Stimulated activated naive B cell treated with anti-CD40 and anti-IgM and Interleukin-4, amounts not matched to agents 10 μg/mL and 1 μg/mL and 100 μg/mL, for 72 hours (primary cell): ENCODE measurements at regions not wholly inside any gene's neighbourhood (a gene's known extent, or its start where the extent isn't known, plus 50 kb on each side); places are given as distances from the start of the nearest gene placed in this dataset.
"Not testable (repeated sequence)": the region's sequence is repeated elsewhere in the genome, so short reads cannot be mapped to it uniquely, and the experiment has no call there.

ENCODE experiments used
- ATAC-seq, 2 donors: fragments of 150-1000 bp; cut with Tn5 transposase; replicated peaks; 2 replicates each; pipeline ENCODE4 v1.10.0; 2021; ENCODE audit warnings: moderate library complexity in 1 of 2
- DNase-seq: peaks from one replicate; pipeline ENCODE4 v3.0.0; 2021
- H3K27ac Mint-ChIP-seq: one replicate; pipeline ENCODE4 v1.8.0; 2022; ENCODE audit warnings: mild to moderate bottlenecking, mixed read lengths
- H3K27me3 Mint-ChIP-seq, 2 donors: one replicate each; pipeline ENCODE4 v1.8.0; 2022; ENCODE audit warnings: mixed read lengths in 2 of 2
- H3K36me3 Mint-ChIP-seq, 2 donors: one replicate each; pipeline ENCODE4 v1.8.0; 2022; ENCODE audit warnings: mixed read lengths in 2 of 2, mild to moderate bottlenecking in 1 of 2
- H3K4me1 Mint-ChIP-seq, 2 donors: one replicate each; pipeline ENCODE4 v1.8.0; 2022; ENCODE audit warnings: mixed read lengths in 2 of 2, mild to moderate bottlenecking in 1 of 2
- H3K4me3 Mint-ChIP-seq, 2 donors: one replicate each; pipeline ENCODE4 v1.8.0; 2022; ENCODE audit warnings: mild to moderate bottlenecking in 2 of 2, mixed read lengths in 2 of 2, moderate library complexity in 1 of 2
- H3K9me3 Mint-ChIP-seq, 2 donors: one replicate each; pipeline ENCODE4 v1.8.0; 2022; ENCODE audit warnings: mixed read lengths in 2 of 2, mild to moderate bottlenecking in 1 of 2

GRCh38 chrX:82757614-82758013 is 750.5 kb upstream of the POU3F4 start:
- Mint-ChIP-seq H3K36me3 (no peaks in the 10 kb centered on the region), H3K4me1 (no peaks in the 10 kb centered on the region), H3K27me3 (no peaks in the 10 kb centered on the region), H3K4me3 (no peak overlapping the region), H3K9me3 (peaks cover 0 to 2% of the 10 kb centered on the region in 2 donors), H3K27ac (no peak overlapping the region)
- no peak for DNase-seq
- no peak for ATAC-seq

GRCh38 chrX:82764521-82764920 is 743.6 kb upstream of the POU3F4 start:
- H3K9me3 Mint-ChIP-seq: peaks cover 0 to 4% of the 10 kb centered on the region in 2 donors
- ATAC-seq: no peak

GRCh38 chrX:82765811-82766210 is 742.3 kb upstream of the POU3F4 start:
- no peaks in the 10 kb centered on the region for H3K4me1 Mint-ChIP-seq
- H3K27me3 Mint-ChIP-seq: no peaks in the 10 kb centered on the region
- no peak for DNase-seq
- ATAC-seq: no peak
- no peak overlapping the region for H3K4me3 Mint-ChIP-seq
- H3K36me3 Mint-ChIP-seq: no peaks in the 10 kb centered on the region
- H3K9me3 Mint-ChIP-seq: peaks cover 0 to 4% of the 10 kb centered on the region in 2 donors
- no peak overlapping the region for H3K27ac Mint-ChIP-seq

More at GRCh38 chrX:82764521-82764920, 743.6 kb upstream of the POU3F4 start:
- Mint-ChIP-seq H3K4me3 (no peak overlapping the region), H3K27ac (no peak overlapping the region), H3K4me1 (no peaks in the 10 kb centered on the region), H3K27me3 (no peaks in the 10 kb centered on the region), H3K36me3 (no peaks in the 10 kb centered on the region)
- no peak for DNase-seq

GRCh38 chrX:82775426-82775825 is 732.7 kb upstream of the POU3F4 start:
- no peak overlapping the region for H3K27ac Mint-ChIP-seq
- H3K9me3 Mint-ChIP-seq: peaks cover 8 to 14% of the 10 kb centered on the region in 2 donors
- H3K27me3 Mint-ChIP-seq: no peaks in the 10 kb centered on the region
- no peak for DNase-seq
- H3K36me3 Mint-ChIP-seq: no peaks in the 10 kb centered on the region
- H3K4me3 Mint-ChIP-seq: no peak overlapping the region
- H3K4me1 Mint-ChIP-seq: no peaks in the 10 kb centered on the region
- ATAC-seq: no peak

- no peaks in the 10 kb centered on the region for H3K36me3 Mint-ChIP-seq
- no peak for DNase-seq
- peaks cover 2 to 12% of the 10 kb centered on the region in 2 donors for H3K9me3 Mint-ChIP-seq
- no peak overlapping the region for H3K27ac Mint-ChIP-seq
- no peak overlapping the region for H3K4me3 Mint-ChIP-seq
- ATAC-seq: no peak
- no peaks in the 10 kb centered on the region for H3K4me1 Mint-ChIP-seq
- no peaks in the 10 kb centered on the region for H3K27me3 Mint-ChIP-seq
These were observed 726.1 kb upstream of the POU3F4 start for GRCh38 chrX:82782014-82782413.

GRCh38 chrX:82812902-82813301 is 695.2 kb upstream of the POU3F4 start:
- ATAC-seq: not testable (repeated sequence)

GRCh38 chrX:82813671-82814078 is 694.4 kb upstream of the POU3F4 start:
- ATAC-seq (no peak), DNase-seq (no peak)
- Mint-ChIP-seq H3K36me3 (no peaks in the 10 kb centered on the region), H3K27ac (no peak overlapping the region), H3K9me3 (peaks cover 2 to 14% of the 10 kb centered on the region in 2 donors), H3K4me3 (no peak overlapping the region), H3K4me1 (no peaks in the 10 kb centered on the region), H3K27me3 (no peaks in the 10 kb centered on the region)

More at GRCh38 chrX:82812902-82813301, 695.2 kb upstream of the POU3F4 start:
- H3K4me3 Mint-ChIP-seq, H3K36me3 Mint-ChIP-seq, H3K9me3 Mint-ChIP-seq, H3K4me1 Mint-ChIP-seq, H3K27me3 Mint-ChIP-seq, DNase-seq, H3K27ac Mint-ChIP-seq: not testable (repeated sequence)

GRCh38 chrX:82816001-82816400 is 692.1 kb upstream of the POU3F4 start:
- Mint-ChIP-seq H3K27ac (no peak overlapping the region), H3K4me3 (no peak overlapping the region), H3K9me3 (peaks cover 2 to 14% of the 10 kb centered on the region in 2 donors), H3K27me3 (no peaks in the 10 kb centered on the region), H3K4me1 (no peaks in the 10 kb centered on the region), H3K36me3 (no peaks in the 10 kb centered on the region)
- ATAC-seq: no peak
- DNase-seq: no peak

- no peak overlapping the region for H3K27ac Mint-ChIP-seq
- no peaks in the 10 kb centered on the region for H3K27me3 Mint-ChIP-seq
- ATAC-seq (no peak), DNase-seq (no peak)
- no peaks in the 10 kb centered on the region for H3K36me3 Mint-ChIP-seq
- no peaks in the 10 kb centered on the region for H3K4me1 Mint-ChIP-seq
- H3K4me3 Mint-ChIP-seq: no peak overlapping the region
- H3K9me3 Mint-ChIP-seq: peaks cover 2 to 14% of the 10 kb centered on the region in 2 donors
These were observed 691.5 kb upstream of the POU3F4 start for GRCh38 chrX:82816562-82816961.

- ATAC-seq (no peak), DNase-seq (no peak)
- H3K4me1 Mint-ChIP-seq: no peaks in the 10 kb centered on the region
- H3K9me3 Mint-ChIP-seq: peaks cover 2 to 6% of the 10 kb centered on the region in 2 donors
- H3K27me3 Mint-ChIP-seq: no peaks in the 10 kb centered on the region
- H3K36me3 Mint-ChIP-seq: no peaks in the 10 kb centered on the region
- H3K4me3 Mint-ChIP-seq: no peak overlapping the region
- H3K27ac Mint-ChIP-seq: no peak overlapping the region
These were observed 665.8 kb upstream of the POU3F4 start for GRCh38 chrX:82842286-82842685.

- H3K27me3 Mint-ChIP-seq: no peaks in the 10 kb centered on the region
- no peaks in the 10 kb centered on the region for H3K36me3 Mint-ChIP-seq
- ATAC-seq: no peak
- no peaks in the 10 kb centered on the region for H3K4me1 Mint-ChIP-seq
- H3K4me3 Mint-ChIP-seq: no peak overlapping the region
- no peak overlapping the region for H3K27ac Mint-ChIP-seq
- no peak for DNase-seq
- peaks cover 7 to 13% of the 10 kb centered on the region in 2 donors for H3K9me3 Mint-ChIP-seq
These were observed 660.0 kb upstream of the POU3F4 start for GRCh38 chrX:82848111-82848510.
